Trophoblast cell (in vitro differentiated cells and primary cell): ENCODE measurements at regions not wholly inside any gene's neighbourhood (a gene's known extent, or its start where the extent isn't known, plus 50 kb on each side); places are given as distances from the start of the nearest gene placed in this dataset.

Source experiments
- DNase-seq, 2 donors: peaks; one replicate each; pipeline ENCODE4 v3.0.0-alpha.2; 2016
- H2AFZ ChIP-seq: 2 replicates; pipeline ENCODE4 v1.6.1; 2013; ENCODE audit warnings: low read length, moderate library complexity, mild to moderate bottlenecking; ENCODE audit not compliant: insufficient read depth, poor library complexity
- H2AK5ac ChIP-seq: 2 replicates; pipeline ENCODE4 v1.6.1; 2013; ENCODE audit warnings: mild to moderate bottlenecking, low read length
- H2BK120ac ChIP-seq: 2 replicates; pipeline ENCODE4 v1.6.1; 2013; ENCODE audit warnings: low read length, mild to moderate bottlenecking, moderate library complexity; ENCODE audit not compliant: insufficient read depth, poor library complexity
- H2BK12ac ChIP-seq: 2 replicates; pipeline ENCODE4 v1.6.1; 2013; ENCODE audit warnings: mild to moderate bottlenecking, low read length, moderate library complexity
- H2BK5ac ChIP-seq: 2 replicates; pipeline ENCODE4 v1.6.1; 2013; ENCODE audit warnings: low read length, low read depth, moderate library complexity, mild to moderate bottlenecking; ENCODE audit not compliant: poor library complexity
- H3K14ac ChIP-seq: 2 replicates; pipeline ENCODE4 v1.6.1; 2013; ENCODE audit warnings: mild to moderate bottlenecking, low read length
- H3K18ac ChIP-seq: 2 replicates; pipeline ENCODE4 v1.6.1; 2013; ENCODE audit warnings: mild to moderate bottlenecking, low read length
- H3K23ac ChIP-seq: 2 replicates; pipeline ENCODE4 v1.6.1; 2013; ENCODE audit warnings: low read length
- H3K27ac ChIP-seq: 2 replicates; pipeline ENCODE4 v1.5.1; 2013; ENCODE audit warnings: low read depth, mild to moderate bottlenecking, inconsistent platforms, low read length, moderate library complexity
- H3K27me3 ChIP-seq: 2 replicates; pipeline ENCODE4 v1.6.1; 2013; ENCODE audit warnings: inconsistent platforms, mild to moderate bottlenecking, low read length, moderate library complexity; ENCODE audit not compliant: insufficient read depth
- H3K36me3 ChIP-seq, 2 experiments: 1 replicate in 1 of 2; 2 replicates in 1 of 2; pipeline ENCODE4 v1.6.1; 2013; ENCODE audit warnings: low read length in 2 of 2, mild to moderate bottlenecking in 2 of 2, moderate library complexity in 1 of 2; ENCODE audit not compliant: insufficient read depth in 2 of 2, control insufficient read depth in 1 of 2
- H3K4ac ChIP-seq: 2 replicates; pipeline ENCODE4 v1.6.1; 2013; ENCODE audit warnings: low read depth, mild to moderate bottlenecking, low read length, moderate library complexity
- H3K4me1 ChIP-seq, 2 experiments: 1 replicate in 1 of 2; 2 replicates in 1 of 2; pipeline ENCODE4 v1.6.1; 2013; ENCODE audit warnings: low read length in 2 of 2, mild to moderate bottlenecking in 2 of 2, moderate library complexity in 1 of 2; ENCODE audit not compliant: insufficient read depth in 2 of 2, control insufficient read depth in 1 of 2
- H3K4me2 ChIP-seq: 2 replicates; pipeline ENCODE4 v1.6.1; 2013; ENCODE audit warnings: inconsistent platforms, mild to moderate bottlenecking, low read length, moderate library complexity
- H3K4me3 ChIP-seq: 2 replicates; pipeline ENCODE4 v1.5.1; 2013; ENCODE audit warnings: mild to moderate bottlenecking, low read depth, low read length, inconsistent platforms
- H3K79me1 ChIP-seq: one replicate; pipeline ENCODE4 v1.6.1; 2013; ENCODE audit warnings: low read length
- H3K79me2 ChIP-seq: 2 replicates; pipeline ENCODE4 v1.6.1; 2013; ENCODE audit warnings: low read length, mild to moderate bottlenecking; ENCODE audit not compliant: control insufficient read depth, insufficient read depth, poor library complexity
- H3K9ac ChIP-seq: 2 replicates; pipeline ENCODE4 v1.6.1; 2013; ENCODE audit warnings: mild to moderate bottlenecking, low read length
- H3K9me3 ChIP-seq: 2 replicates; pipeline ENCODE4 v1.6.1; 2013; ENCODE audit warnings: low read depth, mild to moderate bottlenecking, control low read depth, inconsistent platforms, low read length; ENCODE audit not compliant: insufficient read depth
- H4K12ac ChIP-seq: 2 replicates; pipeline ENCODE4 v1.6.1; 2013; ENCODE audit warnings: low read depth, mild to moderate bottlenecking, low read length, moderate library complexity
- H4K8ac ChIP-seq: 2 replicates; pipeline ENCODE4 v1.6.1; 2013; ENCODE audit warnings: low read depth, mild to moderate bottlenecking, low read length, moderate library complexity
- H4K91ac ChIP-seq: one replicate; pipeline ENCODE4 v1.6.1; 2013; ENCODE audit warnings: low read depth, mild to moderate bottlenecking, low read length, moderate library complexity
- WGBS: extraction: QIAGEN DNeasy Blood & Tissue Kit; methylation state at CpG from one replicate; pipeline ENCODE4 v1.1.7; 2013; ENCODE audit warnings: missing lambda C conversion rate; ENCODE audit not compliant: insufficient read length, insufficient coverage; ENCODE audit errors: extremely low coverage; 5-methylcytosine and 5-hydroxymethylcytosine counted together

DNA sequence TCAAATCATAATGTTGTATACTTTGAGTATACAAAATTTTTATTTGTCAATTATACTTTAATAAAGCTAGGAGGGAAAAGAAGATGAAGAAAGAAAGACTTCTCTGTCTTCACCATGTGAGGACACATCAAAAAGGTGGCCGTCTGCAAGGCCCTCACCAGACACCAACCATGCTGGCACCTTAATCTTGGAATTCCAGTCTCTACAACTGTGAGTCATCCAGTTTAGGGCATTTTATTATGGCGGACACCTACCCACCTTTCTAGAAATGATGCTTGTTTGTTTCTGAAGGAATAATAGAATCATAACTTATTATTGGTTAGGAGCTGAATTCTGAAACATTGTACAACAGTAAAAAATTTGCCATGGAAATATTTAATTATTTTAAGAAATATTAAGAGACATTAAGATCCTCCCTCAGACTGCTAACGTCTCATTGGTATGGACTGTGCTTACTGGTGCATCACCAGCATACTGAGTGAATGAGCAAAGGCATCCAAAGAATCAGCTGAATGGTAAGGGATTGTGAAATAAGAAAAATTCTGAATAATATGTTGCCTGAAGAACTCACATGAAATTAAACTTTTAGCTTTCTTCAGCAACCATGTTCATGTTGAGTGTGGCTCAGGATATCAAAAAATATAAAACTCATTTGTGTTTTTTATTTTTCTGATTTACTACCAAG, 536.6 kb downstream of the HTR7 start:
- Histone ChIP-seq H4K12ac (no peak overlapping the region), H4K8ac (no peak overlapping the region), H3K4me1 (peaks cover 3 to 8% of the 10 kb centered on the region in 2 experiments), H3K79me1 (peaks cover 10% of the 10 kb centered on the region), H3K9ac (no peak overlapping the region), H3K4ac (no peak overlapping the region), H3K23ac (no peak overlapping the region), H3K36me3 (no peaks in the 10 kb centered on the region), H3K27me3 (no peaks in the 10 kb centered on the region), H2BK120ac (no peak overlapping the region), H4K91ac (no peak overlapping the region), H2AK5ac (no peak overlapping the region), H3K79me2 (no peaks in the 10 kb centered on the region), H3K4me3 (no peak overlapping the region), H3K18ac (no peak overlapping the region), H2AFZ (no peak overlapping the region), H2BK12ac (no peak overlapping the region), H3K14ac (no peak overlapping the region), H3K9me3 (no peaks in the 10 kb centered on the region), H3K4me2 (no peak overlapping the region), H2BK5ac (no peak overlapping the region), H3K27ac (no peak overlapping the region)
- peak; percentile 74 to 93 for DNase-seq
- WGBS = no CpG with 5 or more reads among the region's 3 CpGs

GRCh38 chr10:90326498-90327267, 531.2 kb downstream of the HTR7 start:
- no peak overlapping the region for H3K4ac ChIP-seq
- H3K9ac ChIP-seq = no peak overlapping the region
- no peak overlapping the region for H2BK5ac ChIP-seq
- H3K4me1 ChIP-seq = no peaks in the 10 kb centered on the region
- no peak overlapping the region for H4K91ac ChIP-seq
- DNase-seq = no peak
- no peak overlapping the region for H2AFZ ChIP-seq
- no peak overlapping the region for H3K27ac ChIP-seq
- no peak overlapping the region for H3K14ac ChIP-seq
- no peak overlapping the region for H2BK12ac ChIP-seq
- H3K4me3 ChIP-seq = no peak overlapping the region
- H3K36me3 ChIP-seq = no peaks in the 10 kb centered on the region
- no peak overlapping the region for H2BK120ac ChIP-seq
- no peak overlapping the region for H3K4me2 ChIP-seq
- H3K79me2 ChIP-seq = no peaks in the 10 kb centered on the region
- no peaks in the 10 kb centered on the region for H3K9me3 ChIP-seq
- H3K23ac ChIP-seq = no peak overlapping the region
- no peaks in the 10 kb centered on the region for H3K79me1 ChIP-seq
- H3K27me3 ChIP-seq = no peaks in the 10 kb centered on the region
- no peak overlapping the region for H2AK5ac ChIP-seq
- WGBS = no CpG with 5 or more reads among the region's 2 CpGs
- no peak overlapping the region for H4K8ac ChIP-seq
- no peak overlapping the region for H3K18ac ChIP-seq
- no peak overlapping the region for H4K12ac ChIP-seq

DNA sequence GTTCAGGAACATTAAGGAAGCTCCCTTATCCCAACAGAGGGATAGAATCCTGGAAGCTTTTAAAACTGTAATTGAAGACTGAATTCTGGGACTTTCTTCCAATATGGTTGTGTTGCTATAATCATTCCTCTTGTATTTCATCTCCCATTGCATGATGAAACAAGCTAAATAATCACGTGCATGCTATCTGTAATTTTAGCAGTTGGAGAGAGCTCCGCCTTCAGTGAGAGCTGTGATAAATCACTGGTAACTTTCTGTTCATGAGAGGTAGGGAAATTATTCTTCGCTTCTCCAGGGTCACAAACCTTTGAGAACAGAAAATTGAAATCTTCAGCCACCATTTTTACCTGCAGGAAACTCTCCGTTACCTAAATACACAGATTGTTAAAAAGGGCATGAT, 530.2 kb downstream of the HTR7 start:
- H3K27me3 ChIP-seq = no peaks in the 10 kb centered on the region
- H2AFZ ChIP-seq = no peak overlapping the region
- no peak overlapping the region for H2BK12ac ChIP-seq
- no peak overlapping the region for H2BK120ac ChIP-seq
- no peaks in the 10 kb centered on the region for H3K4me1 ChIP-seq
- no peak overlapping the region for H4K8ac ChIP-seq
- H3K14ac ChIP-seq = no peak overlapping the region
- no peak overlapping the region for H4K12ac ChIP-seq
- no peaks in the 10 kb centered on the region for H3K79me1 ChIP-seq
- no peaks in the 10 kb centered on the region for H3K9me3 ChIP-seq
- H3K4ac ChIP-seq = no peak overlapping the region
- H3K4me3 ChIP-seq = no peak overlapping the region
- H3K36me3 ChIP-seq = no peaks in the 10 kb centered on the region
- H4K91ac ChIP-seq = no peak overlapping the region
- no peak overlapping the region for H3K23ac ChIP-seq
- no peak overlapping the region for H3K18ac ChIP-seq
- H2BK5ac ChIP-seq = no peak overlapping the region
- no peak overlapping the region for H2AK5ac ChIP-seq
- no peak overlapping the region for H3K27ac ChIP-seq
- H3K79me2 ChIP-seq = no peaks in the 10 kb centered on the region
- WGBS = no CpG with 5 or more reads among the region's 4 CpGs
- H3K4me2 ChIP-seq = no peak overlapping the region
- H3K9ac ChIP-seq = no peak overlapping the region
- DNase-seq = no peak

GRCh38 chr10:90328459-90328858, 529.4 kb downstream of the HTR7 start:
- no peak overlapping the region for H2BK12ac ChIP-seq
- H2AK5ac ChIP-seq = no peak overlapping the region
- H3K27me3 ChIP-seq = no peaks in the 10 kb centered on the region
- H2BK120ac ChIP-seq = no peak overlapping the region
- H3K79me1 ChIP-seq = no peaks in the 10 kb centered on the region
- no peak overlapping the region for H4K12ac ChIP-seq
- H2BK5ac ChIP-seq = no peak overlapping the region
- H2AFZ ChIP-seq = no peak overlapping the region
- H3K9me3 ChIP-seq = no peaks in the 10 kb centered on the region
- no peak overlapping the region for H3K14ac ChIP-seq
- no peaks in the 10 kb centered on the region for H3K36me3 ChIP-seq
- no peaks in the 10 kb centered on the region for H3K4me1 ChIP-seq
- no peak for DNase-seq
- H3K27ac ChIP-seq = no peak overlapping the region
- WGBS = no CpG with 5 or more reads among the region's 1 CpG
- H3K9ac ChIP-seq = no peak overlapping the region
- H3K23ac ChIP-seq = no peak overlapping the region
- no peaks in the 10 kb centered on the region for H3K79me2 ChIP-seq
- H3K4me2 ChIP-seq = no peak overlapping the region
- H3K4me3 ChIP-seq = no peak overlapping the region
- no peak overlapping the region for H3K18ac ChIP-seq
- no peak overlapping the region for H3K4ac ChIP-seq
- no peak overlapping the region for H4K91ac ChIP-seq
- no peak overlapping the region for H4K8ac ChIP-seq
